ENCODE measurements at regions not wholly inside any gene's neighbourhood (a gene's known extent, or its start where the extent isn't known, plus 50 kb on each side); places are given as distances from the start of the nearest gene placed in this dataset.
"Not testable (repeated sequence)": the region's sequence is repeated elsewhere in the genome, so short reads cannot be mapped to it uniquely, and the experiment has no call there.

GRCh38 chr16:75804368-75804767 is 78.1 kb upstream of the CPHXL start:
- no peaks in the 10 kb centered on the region for H3K9me3 ChIP-seq

GRCh38 chr16:75805946-75806345 is 79.7 kb upstream of the CPHXL start:
- no peak for TF ChIP-seq Cebpa-rat (IDR thresholded peaks at IDR 0.05)
- H4K20me1 ChIP-seq = no peaks in the 10 kb centered on the region
- H3K27me3 ChIP-seq = no peaks in the 10 kb centered on the region
- H3K4me2 ChIP-seq = no peak overlapping the region
- H3K36me3 ChIP-seq = no peaks in the 10 kb centered on the region
- H3K9me3 ChIP-seq = no peaks in the 10 kb centered on the region
- no peak overlapping the region for H3K27ac ChIP-seq
- H3K4me3 ChIP-seq = no peak overlapping the region
- no peak overlapping the region for H3K9ac ChIP-seq
- no peaks in the 10 kb centered on the region for H3K4me1 ChIP-seq

More at GRCh38 chr16:75804368-75804767, 78.1 kb upstream of the CPHXL start:
- Histone ChIP-seq H4K20me1 (no peaks in the 10 kb centered on the region), H3K4me1 (no peaks in the 10 kb centered on the region), H3K27me3 (no peaks in the 10 kb centered on the region), H3K4me2 (no peak overlapping the region), H3K9ac (no peak overlapping the region), H3K4me3 (no peak overlapping the region), H3K36me3 (no peaks in the 10 kb centered on the region), H3K27ac (no peak overlapping the region)
- TF ChIP-seq Cebpa-rat (IDR thresholded peaks at IDR 0.05) = no peak

- H3K27ac ChIP-seq = no peak overlapping the region
- no peaks in the 10 kb centered on the region for H3K27me3 ChIP-seq
- no peaks in the 10 kb centered on the region for H3K4me1 ChIP-seq
- H3K4me3 ChIP-seq = no peak overlapping the region
- H3K9ac ChIP-seq = no peak overlapping the region
- no peaks in the 10 kb centered on the region for H3K36me3 ChIP-seq
- TF ChIP-seq Cebpa-rat (IDR thresholded peaks at IDR 0.05) = no peak
- no peak overlapping the region for H3K4me2 ChIP-seq
- no peaks in the 10 kb centered on the region for H4K20me1 ChIP-seq
- H3K9me3 ChIP-seq = no peaks in the 10 kb centered on the region
These were observed 80.2 kb upstream of the CPHXL start for GRCh38 chr16:75806487-75806886.

- H3K36me3 ChIP-seq = no peaks in the 10 kb centered on the region
- no peaks in the 10 kb centered on the region for H3K4me1 ChIP-seq
- no peak overlapping the region for H3K4me3 ChIP-seq
- no peak overlapping the region for H3K9ac ChIP-seq
- H3K27ac ChIP-seq = no peak overlapping the region
- H3K27me3 ChIP-seq = no peaks in the 10 kb centered on the region
- no peaks in the 10 kb centered on the region for H3K9me3 ChIP-seq
- no peaks in the 10 kb centered on the region for H4K20me1 ChIP-seq
- no peak for TF ChIP-seq Cebpa-rat (IDR thresholded peaks at IDR 0.05)
- H3K4me2 ChIP-seq = no peak overlapping the region
These were observed 84.1 kb upstream of the CPHXL start for GRCh38 chr16:75810342-75810741.

GRCh38 chr16:75811020-75811634 is 84.8 kb upstream of the CPHXL start:
- no peak overlapping the region for H3K4me2 ChIP-seq
- H3K4me1 ChIP-seq = no peaks in the 10 kb centered on the region
- no peaks in the 10 kb centered on the region for H3K36me3 ChIP-seq
- no peaks in the 10 kb centered on the region for H4K20me1 ChIP-seq
- H3K9ac ChIP-seq = no peak overlapping the region
- H3K27ac ChIP-seq = no peak overlapping the region
- TF ChIP-seq Cebpa-rat (IDR thresholded peaks at IDR 0.05) = no peak
- H3K9me3 ChIP-seq = no peaks in the 10 kb centered on the region
- H3K27me3 ChIP-seq = no peaks in the 10 kb centered on the region
- H3K4me3 ChIP-seq = no peak overlapping the region

- H3K4me3 ChIP-seq = no peak overlapping the region
- TF ChIP-seq Cebpa-rat (IDR thresholded peaks at IDR 0.05) = no peak
- H3K27me3 ChIP-seq = no peaks in the 10 kb centered on the region
- no peaks in the 10 kb centered on the region for H3K4me1 ChIP-seq
- H3K9ac ChIP-seq = no peak overlapping the region
- H3K27ac ChIP-seq = no peak overlapping the region
- no peak overlapping the region for H3K4me2 ChIP-seq
- H3K36me3 ChIP-seq = no peaks in the 10 kb centered on the region
- no peaks in the 10 kb centered on the region for H4K20me1 ChIP-seq
- no peaks in the 10 kb centered on the region for H3K9me3 ChIP-seq
These were observed 92.2 kb upstream of the CPHXL start for GRCh38 chr16:75818491-75818890.

- no peak for TF ChIP-seq Cebpa-rat (IDR thresholded peaks at IDR 0.05)
- Histone ChIP-seq H3K9ac (no peak overlapping the region), H3K4me1 (no peaks in the 10 kb centered on the region), H3K27ac (no peak overlapping the region), H3K27me3 (no peaks in the 10 kb centered on the region), H3K4me2 (no peak overlapping the region), H3K36me3 (no peaks in the 10 kb centered on the region), H4K20me1 (no peaks in the 10 kb centered on the region), H3K9me3 (no peaks in the 10 kb centered on the region), H3K4me3 (no peak overlapping the region)
These were observed 94.4 kb upstream of the CPHXL start for GRCh38 chr16:75820672-75821071.

- H3K4me2 ChIP-seq = no peak overlapping the region
- no peak overlapping the region for H3K9ac ChIP-seq
- no peak for TF ChIP-seq Cebpa-rat (IDR thresholded peaks at IDR 0.05)
- no peaks in the 10 kb centered on the region for H3K27me3 ChIP-seq
- no peaks in the 10 kb centered on the region for H3K9me3 ChIP-seq
- H3K36me3 ChIP-seq = no peaks in the 10 kb centered on the region
- no peak overlapping the region for H3K27ac ChIP-seq
- H3K4me3 ChIP-seq = no peak overlapping the region
- H3K4me1 ChIP-seq = no peaks in the 10 kb centered on the region
- no peaks in the 10 kb centered on the region for H4K20me1 ChIP-seq
These were observed 94.8 kb upstream of the CPHXL start for GRCh38 chr16:75821117-75821516.

- not testable (repeated sequence) for H3K4me3 ChIP-seq, H3K9ac ChIP-seq, H4K20me1 ChIP-seq, H3K4me2 ChIP-seq, H3K27me3 ChIP-seq, H3K36me3 ChIP-seq, H3K4me1 ChIP-seq, H3K27ac ChIP-seq
- H3K9me3 ChIP-seq = peaks cover 12% of the 10 kb centered on the region
These were observed 99.5 kb upstream of the CPHXL start for GRCh38 chr16:75825750-75826149.

GRCh38 chr16:75827372-75828038 is 101.2 kb upstream of the CPHXL start:
- not testable (repeated sequence) for H3K27ac ChIP-seq, H3K4me2 ChIP-seq, H3K4me1 ChIP-seq, H3K4me3 ChIP-seq, H3K9ac ChIP-seq, H3K27me3 ChIP-seq, H4K20me1 ChIP-seq, H3K36me3 ChIP-seq
- peaks cover 12% of the 10 kb centered on the region for H3K9me3 ChIP-seq

GRCh38 chr16:75833385-75833784 is 107.1 kb upstream of the CPHXL start:
- H3K27ac ChIP-seq, H3K27me3 ChIP-seq, H4K20me1 ChIP-seq, H3K4me2 ChIP-seq, H3K36me3 ChIP-seq, H3K4me3 ChIP-seq, H3K4me1 ChIP-seq, H3K9ac ChIP-seq: not testable (repeated sequence)
- H3K9me3 ChIP-seq = peaks cover 14% of the 10 kb centered on the region; the same call in 1 of the 2 replicates
